ENCODE measurements at regions not wholly inside any gene's neighbourhood (a gene's known extent, or its start where the extent isn't known, plus 50 kb on each side); places are given as distances from the start of the nearest gene placed in this dataset.

GRCh38 chr15:85847031-85847430 lies 52.3 kb upstream of the KLHL25 start:
- DNase-seq (ENCODE audit: low spot score), result no peak

GRCh38 chr15:85849946-85850345 lies 55.2 kb upstream of the KLHL25 start:
- intact Hi-C loops (cut with DNase I), result no loop called here

More at GRCh38 chr15:85847031-85847430, 52.3 kb upstream of the KLHL25 start:
- intact Hi-C loops (cut with DNase I), result no loop called here

DNA sequence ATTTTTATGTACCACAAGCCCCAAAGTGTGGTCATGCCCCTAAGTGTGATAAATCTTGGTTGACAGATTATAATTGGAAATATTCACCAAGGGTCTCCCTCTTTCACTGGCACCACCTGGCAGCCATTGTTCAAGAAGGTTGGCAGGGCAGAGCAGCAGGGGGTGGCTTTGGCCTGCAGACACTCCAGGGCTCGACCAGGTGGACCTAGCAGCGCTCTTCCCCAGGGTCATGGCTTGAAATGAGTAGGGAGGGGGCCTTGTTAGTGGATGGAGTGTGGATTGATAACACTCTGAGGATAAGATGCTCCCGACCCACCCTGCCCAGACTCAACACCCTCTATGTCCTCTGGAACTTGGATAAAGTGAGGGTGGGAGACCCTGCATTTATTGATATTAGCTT lies 58.2 kb upstream of the KLHL25 start:
- intact Hi-C loops (cut with DNase I), result no loop called here
- DNase-seq (ENCODE audit: low spot score), result no peak

More at GRCh38 chr15:85849946-85850345, 55.2 kb upstream of the KLHL25 start:
- no peak for DNase-seq (ENCODE audit: low spot score)

DNA sequence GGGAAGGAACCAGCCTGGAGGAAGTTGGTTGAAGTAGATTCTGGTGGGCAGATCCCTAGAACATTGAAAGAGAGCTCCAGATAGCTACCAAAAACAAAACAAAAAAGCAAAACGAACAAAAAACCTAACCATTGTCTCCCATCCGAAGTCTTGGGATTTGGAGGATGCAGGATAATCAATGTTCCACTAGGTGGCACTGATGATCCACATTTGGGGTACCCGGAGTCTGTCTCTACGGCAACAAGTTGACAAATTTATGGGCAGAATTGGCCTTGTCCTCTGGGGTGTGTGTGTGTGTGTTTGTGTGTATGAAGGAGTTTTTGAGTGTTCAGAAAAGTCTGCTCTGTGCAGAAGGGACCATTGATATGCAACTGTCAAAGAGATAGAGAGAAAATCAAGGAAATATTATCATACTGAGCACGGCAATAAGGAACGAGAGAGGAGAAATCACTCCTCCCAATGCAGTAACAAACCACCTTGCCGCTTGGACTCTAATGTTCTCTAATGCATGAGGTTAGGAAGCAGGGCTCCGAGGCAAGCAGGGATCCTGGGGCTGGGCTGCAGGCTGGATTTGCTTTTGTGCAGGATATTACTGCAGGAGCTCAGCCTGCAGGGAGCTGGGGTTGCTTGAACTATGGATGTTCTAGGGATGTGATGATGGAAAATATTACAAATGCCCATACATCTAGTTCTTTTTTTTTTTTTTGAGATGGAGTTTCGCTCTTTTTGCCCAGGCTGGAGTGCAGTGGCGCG lies 59.8 kb upstream of the KLHL25 start:
- intact Hi-C loops (cut with DNase I), result no loop called here
- no peak for DNase-seq (ENCODE audit: low spot score)

- DNase-seq (ENCODE audit: low spot score), result peak; percentile 86
- intact Hi-C loops (cut with DNase I), result no loop called here
Observed at GRCh38 chr15:85858586-85859375, 64.1 kb upstream of the KLHL25 start.

GRCh38 chr15:85859671-85860070 lies 64.9 kb upstream of the KLHL25 start:
- intact Hi-C loops (cut with DNase I), result no loop called here
- DNase-seq (ENCODE audit: low spot score), result no peak

- DNase-seq (ENCODE audit: low spot score), result no peak
- intact Hi-C loops (cut with DNase I), result no loop called here
Observed at GRCh38 chr15:85860394-85861161, 65.9 kb upstream of the KLHL25 start.

DNA sequence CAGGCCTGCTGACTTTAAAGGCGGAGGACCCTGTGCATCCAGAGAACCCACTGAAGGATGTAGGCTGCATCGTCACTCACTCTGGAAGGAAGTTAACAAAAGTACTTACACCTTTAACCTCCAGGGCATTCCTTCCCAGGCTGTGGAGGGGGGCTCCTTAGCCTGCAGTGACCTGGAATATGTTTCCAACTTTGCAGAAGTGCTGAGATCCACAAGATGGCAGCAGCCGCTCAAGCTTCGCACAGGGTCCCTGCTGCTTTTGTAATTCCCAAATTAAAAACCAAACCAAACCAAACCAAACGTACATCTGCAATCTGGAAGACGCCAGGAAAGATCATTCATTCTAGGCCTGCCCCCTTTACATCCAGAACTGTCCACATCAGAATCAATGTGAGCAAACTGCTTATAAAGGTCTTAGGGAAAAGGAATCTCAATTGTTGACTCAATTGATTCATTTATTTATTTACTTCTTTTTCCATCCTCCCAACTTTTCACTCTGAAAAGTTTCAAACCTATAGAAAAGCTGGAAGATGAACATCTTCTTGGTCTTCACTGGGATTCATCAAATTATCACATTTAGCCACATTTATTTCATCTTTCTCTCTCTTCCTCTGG lies 70.5 kb upstream of the KLHL25 start:
- DNase-seq (ENCODE audit: low spot score), result no peak
- intact Hi-C loops (cut with DNase I), result no loop called here

DNA sequence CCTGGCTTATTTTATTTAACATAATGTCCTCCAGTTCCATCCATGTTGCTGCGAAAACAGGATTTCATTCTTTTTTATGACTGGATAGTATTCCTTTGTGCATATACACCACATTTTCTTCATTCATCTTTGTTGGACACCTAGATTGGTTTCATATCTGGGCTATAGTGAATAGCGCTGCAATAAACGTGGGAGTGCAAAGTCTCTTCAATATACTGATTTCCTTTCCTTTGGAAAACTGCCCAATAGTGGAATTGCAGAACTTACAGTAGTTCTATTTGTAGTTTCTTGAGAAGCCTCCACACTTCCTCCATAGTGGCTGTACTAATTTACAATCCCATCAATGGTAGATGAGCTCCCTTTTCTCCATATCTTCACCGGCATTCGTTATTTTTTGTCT lies 72.5 kb upstream of the KLHL25 start:
- intact Hi-C loops (cut with DNase I), result no loop called here
- DNase-seq (ENCODE audit: low spot score), result no peak

DNA sequence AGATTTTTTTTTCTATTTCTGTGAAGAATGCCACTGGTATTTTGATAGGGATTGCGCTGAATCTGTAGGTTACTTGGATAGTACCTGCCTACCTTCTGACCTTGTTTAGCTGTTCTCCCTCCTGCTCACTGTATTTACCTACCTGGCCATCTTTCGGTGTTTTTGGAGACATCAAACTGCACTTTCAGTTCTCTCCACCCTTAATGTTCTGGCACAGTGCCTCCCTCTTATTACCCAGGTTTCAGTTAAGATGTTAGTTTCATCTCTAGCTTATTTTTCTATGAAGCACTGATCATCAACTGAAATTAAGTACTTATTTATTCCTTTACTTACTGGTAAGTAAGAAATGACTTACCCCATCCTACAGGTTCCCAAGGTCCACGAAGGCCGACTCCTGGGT lies 74.4 kb upstream of the KLHL25 start:
- no peak for DNase-seq (ENCODE audit: low spot score)
- intact Hi-C loops (cut with DNase I), result no loop called here

- intact Hi-C loops (cut with DNase I), result no loop called here
- DNase-seq (ENCODE audit: low spot score), result no peak
Observed at GRCh38 chr15:85870216-85871014, 75.7 kb upstream of the KLHL25 start.

GRCh38 chr15:85871545-85871944 lies 76.8 kb upstream of the KLHL25 start:
- intact Hi-C loops (cut with DNase I), result no loop called here
- DNase-seq (ENCODE audit: low spot score), result no peak

DNA sequence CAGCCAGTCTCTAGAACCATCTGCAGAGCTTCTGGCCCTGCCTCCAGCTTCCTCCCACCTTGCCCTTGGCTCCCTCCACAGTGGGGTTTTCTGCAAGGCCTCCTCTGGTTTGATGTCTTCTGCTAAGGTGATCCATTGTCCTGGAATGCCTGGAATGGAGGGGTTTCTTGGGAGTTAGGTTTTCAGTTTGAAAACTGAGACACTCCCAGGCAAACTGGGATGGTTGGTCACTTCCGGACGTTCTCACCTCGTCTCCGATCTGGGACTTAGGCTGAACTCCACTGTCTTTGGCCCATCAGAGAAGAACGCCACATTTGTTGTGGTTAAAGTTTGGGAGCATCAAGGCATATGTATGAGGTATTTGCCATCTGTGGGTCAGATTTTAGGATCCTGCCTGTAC lies 77.4 kb upstream of the KLHL25 start:
- no peak for DNase-seq (ENCODE audit: low spot score)
- intact Hi-C loops (cut with DNase I), result no loop called here

- DNase-seq (ENCODE audit: low spot score), result no peak
- intact Hi-C loops (cut with DNase I), result no loop called here
Observed at GRCh38 chr15:85874236-85874635, 79.5 kb upstream of the KLHL25 start.

GRCh38 chr15:85875756-85876155 lies 81.0 kb upstream of the KLHL25 start:
- intact Hi-C loops (cut with DNase I), result no loop called here
- no peak for DNase-seq (ENCODE audit: low spot score)

DNA sequence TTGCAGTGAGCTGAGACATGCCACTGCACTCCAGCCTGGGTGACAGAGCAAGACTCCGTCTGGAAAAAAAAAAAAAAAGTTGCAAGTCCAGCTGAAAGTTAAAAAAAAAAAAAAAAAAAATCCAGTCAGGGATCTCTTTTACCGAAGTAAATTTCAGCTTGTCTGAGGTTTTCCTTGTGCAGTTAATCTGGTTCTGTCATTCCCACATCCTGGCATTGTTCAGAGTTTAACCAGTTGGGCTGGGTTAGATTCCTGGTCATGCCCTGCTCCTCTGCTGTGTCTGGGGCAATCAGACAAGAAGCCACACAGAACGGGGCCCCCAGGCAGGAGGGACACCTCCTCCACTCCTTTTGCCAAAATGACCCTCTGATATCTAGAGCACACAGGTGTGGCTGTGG lies 84.1 kb upstream of the KLHL25 start:
- intact Hi-C loops (cut with DNase I), result no loop called here
- no peak for DNase-seq (ENCODE audit: low spot score)

DNA sequence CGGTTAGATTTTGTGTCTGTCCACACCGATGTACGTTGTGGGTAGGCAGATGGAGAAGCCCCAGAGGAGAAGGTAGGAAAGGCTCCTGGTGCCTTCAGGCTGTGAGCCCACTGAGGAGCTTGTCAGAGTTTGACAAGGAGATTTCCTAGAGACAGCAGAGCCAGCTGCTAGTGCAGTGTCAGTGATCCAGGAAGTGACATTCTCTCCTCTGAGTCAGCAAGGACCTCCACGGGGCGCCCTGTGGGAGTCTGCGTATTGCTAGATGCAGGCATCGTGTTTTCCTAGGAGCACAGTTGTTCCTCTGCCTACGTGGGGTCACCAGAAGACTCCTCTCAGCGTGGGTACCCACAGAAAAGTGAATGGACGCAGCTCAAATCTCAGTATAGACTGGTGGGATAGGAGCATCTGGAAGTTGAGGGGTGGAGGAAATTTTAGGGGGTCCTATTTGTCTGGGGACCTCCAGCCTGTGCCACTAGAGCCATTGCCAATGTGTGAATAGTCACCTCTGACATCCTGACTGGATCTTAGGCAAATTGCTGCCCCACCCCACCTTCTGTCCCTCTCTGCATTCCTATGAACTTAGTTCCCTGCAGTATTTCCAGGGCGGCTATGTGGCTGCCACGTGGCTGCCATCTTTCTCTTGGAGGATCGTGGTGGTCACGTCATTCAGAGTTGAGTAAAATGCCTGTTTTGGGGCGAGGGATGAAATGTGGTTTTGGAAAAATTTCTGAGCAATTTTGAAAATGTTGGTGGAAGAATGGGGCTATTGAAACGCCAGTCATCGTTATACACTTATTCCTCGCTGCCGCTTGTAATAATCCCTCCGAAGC lies 84.8 kb upstream of the KLHL25 start:
- no peak for DNase-seq (ENCODE audit: low spot score)
- intact Hi-C loops (cut with DNase I), result no loop called here

Data from posterior vena cava (tissue), 2 donors.